Esophagus squamous epithelium (tissue), 4 donors: ENCODE measurements at regions not wholly inside any gene's neighbourhood (a gene's known extent, or its start where the extent isn't known, plus 50 kb on each side); places are given as distances from the start of the nearest gene placed in this dataset.

Experiments used
- CTCF ChIP-seq, 6 experiments: fragments of 450-650 bp in 4 of 6; fragments of 200-600 bp in 2 of 6; sonication (generic) in 2 of 6; IDR thresholded peaks; one replicate each; pipeline ENCODE4 v1.5.1; 2016 to 2019; ENCODE audit warnings: antibody characterized with exemption in 6 of 6, mild to moderate bottlenecking in 4 of 6, moderate library complexity in 4 of 6
- POLR2A ChIP-seq, 4 donors: fragments of 450-650 bp; IDR thresholded peaks; one replicate each; pipeline ENCODE4 v1.6.1; 2017; ENCODE audit warnings: antibody characterized with exemption in 4 of 4, mild to moderate bottlenecking in 4 of 4, moderate library complexity in 3 of 4

DNA sequence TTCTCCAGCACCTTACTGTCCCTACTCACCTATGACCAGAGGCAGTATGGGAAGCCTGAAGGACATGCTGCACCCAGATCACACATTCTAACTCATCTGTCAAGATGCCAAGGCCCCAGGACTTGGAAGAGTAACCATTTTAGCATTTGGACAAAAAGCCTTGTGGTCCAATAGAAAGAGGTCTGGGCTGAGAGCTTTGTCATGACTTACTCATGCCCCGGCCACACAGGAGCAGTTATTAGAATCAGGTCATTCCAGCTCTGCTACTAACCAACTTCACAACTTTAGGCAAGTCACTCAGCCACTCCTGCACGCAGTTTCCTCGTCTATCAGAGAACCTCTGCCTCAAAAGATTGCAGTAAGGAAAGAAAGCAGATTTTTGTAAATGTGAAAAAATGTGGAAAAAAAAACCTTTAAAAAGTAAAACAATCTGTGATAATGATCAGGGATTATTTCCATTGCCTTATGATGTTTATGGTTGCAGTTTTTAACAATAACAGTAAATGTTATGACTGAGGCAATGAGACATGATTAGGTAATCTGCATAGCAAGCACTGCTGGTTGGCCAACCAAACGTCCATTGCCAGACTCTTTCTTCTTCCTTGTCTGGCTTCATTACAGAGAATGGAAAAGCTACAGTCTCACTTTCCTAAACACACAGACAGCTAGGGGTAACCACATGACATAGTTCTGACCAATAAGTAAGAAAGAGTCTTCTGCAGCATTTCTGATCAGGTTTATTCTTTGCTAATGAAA, 255.4 kb upstream of the CHAC2 start:
- TF ChIP-seq POLR2A (IDR thresholded peaks at IDR 0.05) (no peak), CTCF (IDR thresholded peaks at IDR 0.05) (no peak)
